ENCODE measurements at regions not wholly inside any gene's neighbourhood (a gene's known extent, or its start where the extent isn't known, plus 50 kb on each side); places are given as distances from the start of the nearest gene placed in this dataset.

GRCh38 chr12:92199819-92200576 is 54.4 kb upstream of the BTG1 start:
- intact Hi-C loops (cut with DNase I) = no loop called here
- no peak overlapping the region for H3K27ac ChIP-seq
- DNase-seq = no peak
- no peaks in the 10 kb centered on the region for H3K36me3 ChIP-seq
- no peak overlapping the region for H3K9ac ChIP-seq (ENCODE audit: low read depth in 2 of 2, low read length in 2 of 2)
- H3K4me1 ChIP-seq = no peaks in the 10 kb centered on the region
- H3K27me3 ChIP-seq = no peaks in the 10 kb centered on the region
- H3K9me3 ChIP-seq = no peaks in the 10 kb centered on the region
- no peak for TF ChIP-seq CTCF (IDR thresholded peaks at IDR 0.05)
- H3K4me3 ChIP-seq = no peak overlapping the region

DNA sequence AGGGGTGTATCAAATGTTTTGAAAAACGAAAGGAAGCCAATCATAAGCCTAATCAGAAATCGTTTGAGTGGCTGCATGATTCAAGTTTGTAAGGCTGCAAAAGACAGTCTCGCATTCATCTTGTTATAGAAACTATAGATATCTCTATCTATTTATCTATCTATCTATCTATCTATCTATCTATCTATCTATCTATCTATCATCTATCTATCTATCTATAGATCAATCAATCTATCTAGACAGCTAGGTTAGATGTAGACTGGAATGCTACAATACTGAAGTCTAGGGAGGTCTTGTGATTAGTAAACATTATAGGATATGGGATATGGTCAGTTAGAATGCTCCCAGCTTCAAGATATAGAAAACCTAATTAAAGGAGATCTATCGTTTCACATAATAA is 52.2 kb upstream of the BTG1 start:
- intact Hi-C loops (cut with DNase I) = no loop called here

DNA sequence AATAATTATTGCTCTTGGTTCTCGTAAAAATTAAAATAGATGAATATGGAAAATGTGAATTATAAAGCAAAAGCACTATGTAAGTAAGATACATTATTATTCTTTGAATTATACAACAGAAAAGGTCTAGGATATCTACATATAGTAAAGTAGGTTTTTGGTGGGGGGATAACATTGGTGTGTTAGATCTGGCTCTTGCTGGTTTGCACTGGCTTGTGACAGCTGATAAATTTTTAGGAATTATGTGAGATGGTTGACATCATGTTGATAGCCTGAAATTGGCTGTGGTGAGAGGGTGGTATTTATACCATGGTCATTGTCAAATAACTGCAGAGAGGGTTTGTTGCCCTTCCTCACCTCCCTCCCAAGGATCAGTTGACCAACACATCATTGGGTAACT is 50.7 kb upstream of the BTG1 start:
- intact Hi-C loops (cut with DNase I) = no loop called here
- Histone ChIP-seq H3K27me3 (no peaks in the 10 kb centered on the region), H3K4me1 (no peaks in the 10 kb centered on the region), H3K9me3 (no peaks in the 10 kb centered on the region), H3K4me3 (no peak overlapping the region), H3K27ac (no peak overlapping the region), H3K36me3 (no peaks in the 10 kb centered on the region), H3K9ac (ENCODE audit: low read depth in 2 of 2, low read length in 2 of 2) (no peak overlapping the region)
- no peak for DNase-seq
- TF ChIP-seq CTCF (IDR thresholded peaks at IDR 0.05) = no peak

More for the DNA sequence above, 52.2 kb upstream of the BTG1 start:
- Histone ChIP-seq H3K4me1 (no peaks in the 10 kb centered on the region), H3K9me3 (no peaks in the 10 kb centered on the region), H3K27ac (no peak overlapping the region), H3K9ac (ENCODE audit: low read depth in 2 of 2, low read length in 2 of 2) (no peak overlapping the region), H3K4me3 (no peak overlapping the region), H3K36me3 (no peaks in the 10 kb centered on the region), H3K27me3 (no peaks in the 10 kb centered on the region)
- no peak for TF ChIP-seq CTCF (IDR thresholded peaks at IDR 0.05)
- DNase-seq = no peak

All from colonic mucosa (tissue), 4 donors.